ENCODE measurements at regions not wholly inside any gene's neighbourhood (a gene's known extent, or its start where the extent isn't known, plus 50 kb on each side); places are given as distances from the start of the nearest gene placed in this dataset.

GRCh38 chr6:23224540-23224939, 655.2 kb downstream of the HDGFL1 start:
- H3K27ac ChIP-seq = no peak overlapping the region
- H2AFZ ChIP-seq = no peak overlapping the region
- 38% methylated on average over 1 of the region's 1 CpG for WGBS (ENCODE audit: low lambda C conversion rate, missing lambda C conversion rate)
- no peaks in the 10 kb centered on the region for H3K9me2 ChIP-seq (replicated peaks; ENCODE audit: insufficient read depth)
- no peaks in the 10 kb centered on the region for H4K20me1 ChIP-seq (ENCODE audit: insufficient read depth, poor library complexity, severe bottlenecking)
- no peaks in the 10 kb centered on the region for H3K36me3 ChIP-seq (replicated peaks; ENCODE audit: insufficient read depth, low read depth)
- H3K4me2 ChIP-seq = no peak overlapping the region
- H3K4me3 ChIP-seq = no peak overlapping the region
- no peaks in the 10 kb centered on the region for H3K27me3 ChIP-seq
- no peaks in the 10 kb centered on the region for H3K79me2 ChIP-seq
- no peak for DNase-seq (ENCODE audit: low spot score)
- no peaks in the 10 kb centered on the region for H3K9me3 ChIP-seq (ENCODE audit: low read depth)
- TF ChIP-seq EZH2phosphoT487 (IDR thresholded peaks at IDR 0.05; ENCODE audit: low read depth, severe bottlenecking, unreplicated experiment) = no peak
- no peaks in the 10 kb centered on the region for H3K4me1 ChIP-seq (ENCODE audit: insufficient read depth)

GRCh38 chr6:23228439-23229024, 659.2 kb downstream of the HDGFL1 start:
- H3K9me3 ChIP-seq (ENCODE audit: low read depth) = no peaks in the 10 kb centered on the region
- TF ChIP-seq EZH2 (IDR thresholded peaks at IDR 0.05; ENCODE audit: borderline replicate concordance) = no peak
- no peak for TF ChIP-seq CTCF (IDR thresholded peaks at IDR 0.05; ENCODE audit: poor library complexity)
- no peak for TF ChIP-seq EZH2phosphoT487 (IDR thresholded peaks at IDR 0.05; ENCODE audit: low read depth, severe bottlenecking, unreplicated experiment)

GRCh38 chr6:23243854-23244253, 674.5 kb downstream of the HDGFL1 start:
- Histone ChIP-seq H3K4me1 (ENCODE audit: insufficient read depth) (peaks cover 6% of the 10 kb centered on the region), H4K20me1 (ENCODE audit: insufficient read depth, poor library complexity, severe bottlenecking) (no peaks in the 10 kb centered on the region), H2AFZ (no peak overlapping the region), H3K9me2 (replicated peaks; ENCODE audit: insufficient read depth) (no peaks in the 10 kb centered on the region), H3K27me3 (no peaks in the 10 kb centered on the region), H3K9me3 (ENCODE audit: low read depth) (no peaks in the 10 kb centered on the region), H3K27ac (no peak overlapping the region), H3K4me3 (no peak overlapping the region), H3K4me2 (no peak overlapping the region), H3K79me2 (no peaks in the 10 kb centered on the region), H3K36me3 (replicated peaks; ENCODE audit: insufficient read depth, low read depth) (no peaks in the 10 kb centered on the region)
- TF ChIP-seq CTCF (IDR thresholded peaks at IDR 0.05; ENCODE audit: poor library complexity) (no peak), EZH2phosphoT487 (IDR thresholded peaks at IDR 0.05; ENCODE audit: low read depth, severe bottlenecking, unreplicated experiment) (no peak)
- 83% methylated on average over 5 of the region's 5 CpGs for WGBS (ENCODE audit: low lambda C conversion rate, missing lambda C conversion rate)
- no peak for DNase-seq (ENCODE audit: low spot score)

More at GRCh38 chr6:23228439-23229024, 659.2 kb downstream of the HDGFL1 start:
- Histone ChIP-seq H3K4me1 (ENCODE audit: insufficient read depth) (no peaks in the 10 kb centered on the region), H3K4me2 (no peak overlapping the region), H3K27me3 (no peaks in the 10 kb centered on the region), H3K36me3 (replicated peaks; ENCODE audit: insufficient read depth, low read depth) (no peaks in the 10 kb centered on the region), H3K4me3 (no peak overlapping the region), H3K79me2 (no peaks in the 10 kb centered on the region), H2AFZ (no peak overlapping the region), H4K20me1 (ENCODE audit: insufficient read depth, poor library complexity, severe bottlenecking) (no peaks in the 10 kb centered on the region), H3K9me2 (replicated peaks; ENCODE audit: insufficient read depth) (no peaks in the 10 kb centered on the region), H3K27ac (no peak overlapping the region)
- 87% methylated on average over 11 of the region's 11 CpGs for WGBS (ENCODE audit: low lambda C conversion rate, missing lambda C conversion rate)
- peak; percentile 33 for DNase-seq (ENCODE audit: low spot score)

GRCh38 chr6:23244300-23244699, 674.9 kb downstream of the HDGFL1 start:
- no peak overlapping the region for H3K27ac ChIP-seq
- no peaks in the 10 kb centered on the region for H3K36me3 ChIP-seq (replicated peaks; ENCODE audit: insufficient read depth, low read depth)
- no peak overlapping the region for H3K4me2 ChIP-seq
- no peaks in the 10 kb centered on the region for H3K9me3 ChIP-seq (ENCODE audit: low read depth)
- no peak for DNase-seq (ENCODE audit: low spot score)
- no peaks in the 10 kb centered on the region for H3K9me2 ChIP-seq (replicated peaks; ENCODE audit: insufficient read depth)
- H3K4me3 ChIP-seq = no peak overlapping the region
- TF ChIP-seq EZH2 (IDR thresholded peaks at IDR 0.05; ENCODE audit: borderline replicate concordance) = no peak
- TF ChIP-seq EZH2phosphoT487 (IDR thresholded peaks at IDR 0.05; ENCODE audit: low read depth, severe bottlenecking, unreplicated experiment) = no peak
- TF ChIP-seq CTCF (IDR thresholded peaks at IDR 0.05; ENCODE audit: poor library complexity) = no peak
- no peaks in the 10 kb centered on the region for H3K79me2 ChIP-seq
- H2AFZ ChIP-seq = no peak overlapping the region
- peaks cover 6% of the 10 kb centered on the region for H3K4me1 ChIP-seq (ENCODE audit: insufficient read depth)
- no peaks in the 10 kb centered on the region for H4K20me1 ChIP-seq (ENCODE audit: insufficient read depth, poor library complexity, severe bottlenecking)
- H3K27me3 ChIP-seq = no peaks in the 10 kb centered on the region
